Neural progenitor cell (in vitro differentiated cells): ENCODE measurements at regions not wholly inside any gene's neighbourhood (a gene's known extent, or its start where the extent isn't known, plus 50 kb on each side); places are given as distances from the start of the nearest gene placed in this dataset.

Source experiments
- DNase-seq: peaks from one replicate; pipeline ENCODE4 v3.0.0-alpha.2; 2016; ENCODE audit warnings: low spot score
- H2AFZ ChIP-seq: fragments of 200-600 bp; sonication (generic); replicated peaks from 2 replicates; pipeline ENCODE4 v1.6.1; 2016; ENCODE audit warnings: antibody characterized with exemption
- H3F3A ChIP-seq: fragments of 200-600 bp; sonication (generic); 2 replicates; pipeline ENCODE4 v1.6.1; 2016; ENCODE audit warnings: antibody characterized with exemption, low read depth
- H3K27ac ChIP-seq: fragments of 200-600 bp; sonication (generic); 2 replicates; pipeline ENCODE4 v1.5.1; 2016; ENCODE audit warnings: mild to moderate bottlenecking
- H3K27me3 ChIP-seq: fragments of 200-600 bp; sonication (generic); 2 replicates; pipeline ENCODE4 v1.6.1; 2016; ENCODE audit warnings: mild to moderate bottlenecking, moderate library complexity
- H3K36me3 ChIP-seq: fragments of 200-600 bp; sonication (generic); 2 replicates; pipeline ENCODE4 v1.5.1; 2016
- H3K4me1 ChIP-seq: fragments of 200-600 bp; sonication (generic); 2 replicates; pipeline ENCODE4 v1.6.1; 2016; ENCODE audit warnings: mixed run types
- H3K4me2 ChIP-seq: fragments of 200-600 bp; sonication (generic); 2 replicates; pipeline ENCODE4 v1.6.1; 2016
- H3K4me3 ChIP-seq: fragments of 200-600 bp; sonication (generic); 2 replicates; pipeline ENCODE4 v1.5.1; 2016
- H3K79me2 ChIP-seq: fragments of 200-600 bp; sonication (generic); 2 replicates; pipeline ENCODE4 v1.6.1; 2016; ENCODE audit warnings: low read depth
- H3K9ac ChIP-seq: fragments of 200-600 bp; sonication (generic); 2 replicates; pipeline ENCODE4 v1.6.1; 2016
- H3K9me3 ChIP-seq: fragments of 200-600 bp; sonication (generic); 2 replicates; pipeline ENCODE4 v1.5.1; 2016; ENCODE audit warnings: low read depth
- H4K20me1 ChIP-seq: fragments of 200-600 bp; sonication (generic); 2 replicates; pipeline ENCODE4 v1.6.1; 2016; ENCODE audit warnings: low read depth
- H3K27ac Mint-ChIP-seq: 3 replicates; pipeline ENCODE4 v1.8.0; 2021; ENCODE audit warnings: mixed read lengths
- H3K27me3 Mint-ChIP-seq: 2 replicates; pipeline ENCODE4 v1.8.0; 2022; ENCODE audit warnings: low read depth, mild to moderate bottlenecking, inconsistent platforms, moderate library complexity, mixed read lengths; ENCODE audit not compliant: insufficient read depth
- H3K36me3 Mint-ChIP-seq: 3 replicates; pipeline ENCODE4 v1.8.0; 2021; ENCODE audit warnings: mixed read lengths
- H3K4me1 Mint-ChIP-seq: 3 replicates; pipeline ENCODE4 v1.8.0; 2021; ENCODE audit warnings: mixed read lengths
- H3K4me3 Mint-ChIP-seq: 3 replicates; pipeline ENCODE4 v1.8.0; 2021; ENCODE audit warnings: mild to moderate bottlenecking, moderate library complexity, mixed read lengths
- H3K9me3 Mint-ChIP-seq: 3 replicates; pipeline ENCODE4 v1.8.0; 2020; ENCODE audit warnings: mixed read lengths
- CTCF ChIP-seq: fragments of 200-600 bp; sonication (generic); IDR thresholded peaks from 2 replicates; pipeline ENCODE4 v1.5.1; 2017; ENCODE audit warnings: antibody characterized with exemption, mild to moderate bottlenecking
- EZH2 ChIP-seq: fragments of 200-600 bp; sonication (generic); IDR thresholded peaks from 2 replicates; pipeline ENCODE4 v1.6.1; 2017; ENCODE audit warnings: antibody characterized with exemption, mild to moderate bottlenecking, moderate library complexity
- EZH2phosphoT487 ChIP-seq: fragments of 200-600 bp; sonication (generic); IDR thresholded peaks from 2 replicates; pipeline ENCODE4 v1.6.1; 2017; ENCODE audit warnings: antibody characterized with exemption

GRCh38 chr5:103674251-103674650 lies 111.7 kb upstream of the NUDT12 start:
- no peak overlapping the region for H3K4me3 ChIP-seq
- no peak overlapping the region for H2AFZ ChIP-seq
- no peaks in the 10 kb centered on the region for H3K4me1 Mint-ChIP-seq
- H3K4me1 ChIP-seq: peaks cover 22% of the 10 kb centered on the region
- no peaks in the 10 kb centered on the region for H3K79me2 ChIP-seq
- H3K36me3 ChIP-seq: no peaks in the 10 kb centered on the region
- no peaks in the 10 kb centered on the region for H3K9me3 Mint-ChIP-seq
- no peaks in the 10 kb centered on the region for H3K36me3 Mint-ChIP-seq
- no peak overlapping the region for H3K9ac ChIP-seq
- no peak overlapping the region for H3K27ac ChIP-seq
- H4K20me1 ChIP-seq: no peaks in the 10 kb centered on the region
- TF ChIP-seq EZH2 (no peak), EZH2phosphoT487 (no peak), CTCF (no peak)
- no peak for DNase-seq
- H3K27ac Mint-ChIP-seq: no peak overlapping the region
- H3F3A ChIP-seq: no peaks in the 10 kb centered on the region
- no peaks in the 10 kb centered on the region for H3K27me3 ChIP-seq
- no peaks in the 10 kb centered on the region for H3K9me3 ChIP-seq
- no peak overlapping the region for H3K4me2 ChIP-seq
- no peaks in the 10 kb centered on the region for H3K27me3 Mint-ChIP-seq
- H3K4me3 Mint-ChIP-seq: no peak overlapping the region

- Histone ChIP-seq H4K20me1 (no peaks in the 10 kb centered on the region), H3K4me3 (no peak overlapping the region), H3K27me3 (no peaks in the 10 kb centered on the region), H3K79me2 (no peaks in the 10 kb centered on the region), H3K36me3 (no peaks in the 10 kb centered on the region), H3K4me2 (no peak overlapping the region), H3K27ac (no peak overlapping the region), H3K4me1 (no peaks in the 10 kb centered on the region), H3F3A (no peaks in the 10 kb centered on the region), H2AFZ (no peak overlapping the region), H3K9me3 (no peaks in the 10 kb centered on the region), H3K9ac (no peak overlapping the region)
- Mint-ChIP-seq H3K4me1 (peaks cover 12% of the 10 kb centered on the region), H3K27ac (no peak overlapping the region), H3K9me3 (no peaks in the 10 kb centered on the region), H3K36me3 (no peaks in the 10 kb centered on the region), H3K27me3 (peaks cover 7% of the 10 kb centered on the region), H3K4me3 (no peak overlapping the region)
- TF ChIP-seq CTCF (no peak), EZH2phosphoT487 (no peak), EZH2 (no peak)
- no peak for DNase-seq
Observed at GRCh38 chr5:103669615-103670014, 107.0 kb upstream of the NUDT12 start.

- H3K9me3 Mint-ChIP-seq: peaks cover 7% of the 10 kb centered on the region
- H3K27ac Mint-ChIP-seq: no peak overlapping the region
- no peaks in the 10 kb centered on the region for H3F3A ChIP-seq
- no peak for DNase-seq
- no peak for TF ChIP-seq EZH2phosphoT487
- no peak overlapping the region for H2AFZ ChIP-seq
- peaks cover 12% of the 10 kb centered on the region for H3K4me1 Mint-ChIP-seq
- no peaks in the 10 kb centered on the region for H4K20me1 ChIP-seq
- peaks cover 7% of the 10 kb centered on the region for H3K27me3 Mint-ChIP-seq
- no peaks in the 10 kb centered on the region for H3K27me3 ChIP-seq
- H3K4me3 Mint-ChIP-seq: no peak overlapping the region
- no peak overlapping the region for H3K4me2 ChIP-seq
- no peak overlapping the region for H3K9ac ChIP-seq
- no peaks in the 10 kb centered on the region for H3K36me3 Mint-ChIP-seq
- no peak overlapping the region for H3K4me3 ChIP-seq
- no peaks in the 10 kb centered on the region for H3K79me2 ChIP-seq
- H3K36me3 ChIP-seq: no peaks in the 10 kb centered on the region
- no peaks in the 10 kb centered on the region for H3K9me3 ChIP-seq
- H3K4me1 ChIP-seq: no peaks in the 10 kb centered on the region
- H3K27ac ChIP-seq: no peak overlapping the region
Observed at GRCh38 chr5:103668281-103668680, 105.7 kb upstream of the NUDT12 start.

- Histone ChIP-seq H3K4me2 (no peak overlapping the region), H3K27ac (no peak overlapping the region), H3K9me3 (no peaks in the 10 kb centered on the region), H3K36me3 (no peaks in the 10 kb centered on the region), H3K4me1 (no peaks in the 10 kb centered on the region), H4K20me1 (no peaks in the 10 kb centered on the region), H3K4me3 (no peak overlapping the region), H3K9ac (no peak overlapping the region), H3K79me2 (no peaks in the 10 kb centered on the region), H3K27me3 (no peaks in the 10 kb centered on the region), H3F3A (no peaks in the 10 kb centered on the region), H2AFZ (no peak overlapping the region)
- peaks cover 7% of the 10 kb centered on the region for H3K27me3 Mint-ChIP-seq
- H3K4me3 Mint-ChIP-seq: no peak overlapping the region
- no peak for DNase-seq
- H3K9me3 Mint-ChIP-seq: peaks cover 17% of the 10 kb centered on the region
- peaks cover 12% of the 10 kb centered on the region for H3K4me1 Mint-ChIP-seq
- H3K36me3 Mint-ChIP-seq: peaks cover 3% of the 10 kb centered on the region
- no peak overlapping the region for H3K27ac Mint-ChIP-seq
- TF ChIP-seq EZH2phosphoT487 (no peak), CTCF (no peak), EZH2 (no peak)
Observed at GRCh38 chr5:103667068-103667467, 104.5 kb upstream of the NUDT12 start.
